B cell (primary cell): ENCODE measurements at regions not wholly inside any gene's neighbourhood (a gene's known extent, or its start where the extent isn't known, plus 50 kb on each side); places are given as distances from the start of the nearest gene placed in this dataset.

Experiments
- ATAC-seq: fragments of 200-7000 bp; cut with Tn5 transposase; one replicate; pipeline ENCODE4 v1.10.0; 2021; ENCODE audit warnings: low read depth, mild to moderate bottlenecking, moderate number of reproducible peaks, moderate library complexity
- CTCF ChIA-PET: fragments of 350-600 bp; sonication (Branson Sonifier 250); formaldehyde crosslinking; loops from one replicate; lab custom pipeline; 2021; ENCODE audit warnings: antibody characterized with exemption, inconsistent platforms; lab: Charles Lee
- POLR2A ChIA-PET: fragments of 350-600 bp; sonication (Branson Sonifier 250); formaldehyde crosslinking; loops from one replicate; lab custom pipeline; 2021; ENCODE audit warnings: antibody characterized with exemption; lab: Charles Lee
- DNase-seq: peaks from one replicate; pipeline ENCODE4 v3.0.0; 2013
- H2AFZ ChIP-seq: 2 replicates; pipeline ENCODE4 v1.6.1; 2012; ENCODE audit warnings: mild to moderate bottlenecking, low read depth, low read length; ENCODE audit not compliant: insufficient read depth, poor library complexity, severe bottlenecking
- H3K27ac ChIP-seq, 2 donors: 1 replicate in 1 of 2; 2 replicates in 1 of 2; pipeline ENCODE4 v1.5.1; 2012 to 2013; ENCODE audit warnings: low read length in 2 of 2, mild to moderate bottlenecking in 2 of 2, moderate library complexity in 1 of 2
- H3K27me3 ChIP-seq, 4 experiments: fragments of 200-600 bp in 1 of 4; sonication (generic) in 1 of 4; replicated peaks in 1 of 4; 1 replicate in 2 of 4; 2 replicates in 2 of 4; pipeline versions ENCODE4 v1.6.1 to v1.7.0; 2013 to 2016; ENCODE audit warnings: low read length in 3 of 4, mild to moderate bottlenecking in 2 of 4, mixed read lengths in 1 of 4, moderate library complexity in 1 of 4; ENCODE audit not compliant: insufficient read depth in 4 of 4, control insufficient read depth in 3 of 4; ENCODE audit errors: control extremely low read depth in 1 of 4
- H3K36me3 ChIP-seq, 2 experiments: replicated peaks in 1 of 2; 1 replicate in 1 of 2; 2 replicates in 1 of 2; pipeline versions ENCODE4 v1.6.1 to v1.7.1; 2013; ENCODE audit warnings: low read length in 1 of 2; ENCODE audit not compliant: insufficient read depth in 2 of 2, control insufficient read depth in 1 of 2; ENCODE audit errors: control extremely low read depth in 1 of 2, extremely low read depth in 1 of 2
- H3K4me1 ChIP-seq, 2 donors: fragments of 200-600 bp in 1 of 2; sonication (generic) in 1 of 2; 1 replicate in 1 of 2; 2 replicates in 1 of 2; pipeline versions ENCODE4 v1.5.1 to v1.6.1; 2013 to 2017; ENCODE audit warnings: low read length in 2 of 2; ENCODE audit not compliant: control insufficient read depth in 2 of 2, insufficient read depth in 2 of 2
- H3K4me2 ChIP-seq: replicated peaks from 2 replicates; pipeline ENCODE3; 2012; ENCODE audit warnings: mild to moderate bottlenecking, low read depth, low read length; ENCODE audit not compliant: poor library complexity, severe bottlenecking
- H3K4me3 ChIP-seq, 5 experiments: fragments of 200-600 bp in 1 of 5; sonication (generic) in 1 of 5; 1 replicate in 3 of 5; 2 replicates in 2 of 5; pipeline versions ENCODE4 v1.5.1 to v1.7.0; 2011 to 2016; ENCODE audit warnings: low read length in 4 of 5, mild to moderate bottlenecking in 4 of 5, low read depth in 2 of 5, control low read depth in 1 of 5, moderate library complexity in 1 of 5; ENCODE audit not compliant: insufficient read depth in 1 of 5; ENCODE audit errors: control extremely low read depth in 1 of 5, extremely low read depth in 1 of 5
- H3K79me2 ChIP-seq: fragments of 200-600 bp; sonication (generic); one replicate; pipeline ENCODE4 v1.6.0; 2016; ENCODE audit warnings: low read length; ENCODE audit not compliant: control insufficient read depth, insufficient read depth
- H3K9ac ChIP-seq: fragments of 200-600 bp; sonication (generic); 2 replicates; pipeline ENCODE4 v1.6.1; 2017; ENCODE audit warnings: mild to moderate bottlenecking, low read length, moderate library complexity
- H3K9me3 ChIP-seq, 3 donors: one replicate each; pipeline versions ENCODE4 v1.6.1 to v1.7.1; 2013; ENCODE audit warnings: low read length in 2 of 3; ENCODE audit not compliant: control insufficient read depth in 2 of 3, insufficient read depth in 1 of 3; ENCODE audit errors: control extremely low read depth in 1 of 3
- H4K20me1 ChIP-seq: 2 replicates; pipeline ENCODE4 v1.6.0; 2012; ENCODE audit warnings: mild to moderate bottlenecking, low read length; ENCODE audit not compliant: insufficient read depth, control insufficient read depth, poor library complexity, severe bottlenecking
- H3K27ac Mint-ChIP-seq: one replicate; pipeline ENCODE4 v1.8.0; 2021; ENCODE audit warnings: mixed read lengths
- H3K27me3 Mint-ChIP-seq: one replicate; pipeline ENCODE4 v1.8.0; 2021; ENCODE audit warnings: mixed read lengths
- H3K4me1 Mint-ChIP-seq: one replicate; pipeline ENCODE4 v1.8.0; 2021; ENCODE audit warnings: mixed read lengths
- H3K4me3 Mint-ChIP-seq: one replicate; pipeline ENCODE4 v1.8.0; 2021; ENCODE audit warnings: mixed read lengths
- H3K9me3 Mint-ChIP-seq: one replicate; pipeline ENCODE4 v1.8.0; 2022; ENCODE audit warnings: mixed read lengths; ENCODE audit not compliant: insufficient read depth
- EZH2 ChIP-seq: IDR thresholded peaks from 2 replicates; pipeline ENCODE4 v1.6.1; 2012; ENCODE audit warnings: borderline replicate concordance, low read depth, mild to moderate bottlenecking, moderate library complexity, low read length; ENCODE audit not compliant: insufficient read depth, poor library complexity, severe bottlenecking
- WGBS: methylation state at CpG from one replicate; pipeline ENCODE4 v1.1.5; 2013; ENCODE audit warnings: missing lambda C conversion rate; ENCODE audit not compliant: insufficient coverage; 5-methylcytosine and 5-hydroxymethylcytosine counted together
- intact Hi-C: fragments of 100-400 bp; cut with micrococcal nuclease; formaldehyde crosslinking; loops from one replicate; pipeline ENCODE4 v1.10.0; 2022
- TF ChIP-seq, protein P1 (sequence below): fragments of 200-600 bp; IDR thresholded peaks from one replicate; pipeline ENCODE4 v1.8.0; 2022; ENCODE audit warnings: antibody characterized with exemption, mild to moderate bottlenecking

GRCh38 chr12:132393991-132394949 lies 64.9 kb upstream of the GALNT9 start:
- Mint-ChIP-seq H3K27me3 (peaks cover 12% of the 10 kb centered on the region), H3K4me1 (no peaks in the 10 kb centered on the region), H3K9me3 (no peaks in the 10 kb centered on the region), H3K4me3 (no peak overlapping the region), H3K27ac (no peak overlapping the region)
- peaks cover 0 to 3% (median 0%) of the 10 kb centered on the region in 3 donors for H3K9me3 ChIP-seq
- DNase-seq (no peak), ATAC-seq (no peak)
- H3K27ac ChIP-seq, result no peak overlapping the region
- H3K9ac ChIP-seq, result no peak overlapping the region
- peaks cover 0 to 24% (median 4%) of the 10 kb centered on the region in 4 experiments for H3K27me3 ChIP-seq
- WGBS, result 61% methylated on average over 33 of the region's 36 CpGs
- no peak for TF ChIP-seq EZH2
- TF ChIP-seq, protein P1, sequence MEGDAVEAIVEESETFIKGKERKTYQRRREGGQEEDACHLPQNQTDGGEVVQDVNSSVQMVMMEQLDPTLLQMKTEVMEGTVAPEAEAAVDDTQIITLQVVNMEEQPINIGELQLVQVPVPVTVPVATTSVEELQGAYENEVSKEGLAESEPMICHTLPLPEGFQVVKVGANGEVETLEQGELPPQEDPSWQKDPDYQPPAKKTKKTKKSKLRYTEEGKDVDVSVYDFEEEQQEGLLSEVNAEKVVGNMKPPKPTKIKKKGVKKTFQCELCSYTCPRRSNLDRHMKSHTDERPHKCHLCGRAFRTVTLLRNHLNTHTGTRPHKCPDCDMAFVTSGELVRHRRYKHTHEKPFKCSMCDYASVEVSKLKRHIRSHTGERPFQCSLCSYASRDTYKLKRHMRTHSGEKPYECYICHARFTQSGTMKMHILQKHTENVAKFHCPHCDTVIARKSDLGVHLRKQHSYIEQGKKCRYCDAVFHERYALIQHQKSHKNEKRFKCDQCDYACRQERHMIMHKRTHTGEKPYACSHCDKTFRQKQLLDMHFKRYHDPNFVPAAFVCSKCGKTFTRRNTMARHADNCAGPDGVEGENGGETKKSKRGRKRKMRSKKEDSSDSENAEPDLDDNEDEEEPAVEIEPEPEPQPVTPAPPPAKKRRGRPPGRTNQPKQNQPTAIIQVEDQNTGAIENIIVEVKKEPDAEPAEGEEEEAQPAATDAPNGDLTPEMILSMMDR, result no peak
- no peak overlapping the region for H3K4me3 ChIP-seq
- H3K4me1 ChIP-seq, result no peaks in the 10 kb centered on the region
- H3K79me2 ChIP-seq, result no peaks in the 10 kb centered on the region
- no peaks in the 10 kb centered on the region for H3K36me3 ChIP-seq
- POLR2A ChIA-PET, result no interaction called here
- no peaks in the 10 kb centered on the region for H4K20me1 ChIP-seq
- no peak overlapping the region for H3K4me2 ChIP-seq
- intact Hi-C loops, result no loop called here
- CTCF ChIA-PET, result no interaction called here
- no peak overlapping the region for H2AFZ ChIP-seq

DNA sequence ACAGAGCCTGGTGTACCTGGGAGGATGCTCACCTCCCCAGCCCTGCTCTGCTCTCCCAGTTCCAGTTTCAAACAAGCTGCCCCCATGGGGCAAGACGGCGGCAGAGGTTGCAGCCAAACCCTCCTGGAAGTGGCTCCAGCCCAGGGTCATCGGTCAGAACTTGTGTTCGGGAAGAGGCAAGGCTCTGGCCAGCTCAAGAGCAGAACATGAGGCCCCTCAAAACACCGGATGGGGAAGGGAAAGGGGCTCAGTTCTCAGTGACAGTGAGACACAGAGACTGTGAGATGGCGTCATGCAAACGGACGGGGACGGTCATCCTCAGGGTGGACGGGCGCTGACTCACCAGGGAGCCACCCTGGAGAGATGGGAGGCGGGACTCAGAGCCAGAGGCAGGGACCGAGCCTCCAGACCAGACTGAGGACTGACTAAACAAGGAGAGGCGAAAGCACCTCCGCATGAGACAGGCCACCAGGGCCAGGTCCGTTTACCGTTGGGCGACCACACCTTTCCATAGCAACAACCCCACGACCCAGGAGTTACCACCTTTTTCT lies 63.9 kb upstream of the GALNT9 start:
- H3K4me1 Mint-ChIP-seq, result no peaks in the 10 kb centered on the region
- H3K9ac ChIP-seq, result no peak overlapping the region
- no peak overlapping the region for H2AFZ ChIP-seq
- peaks cover 12% of the 10 kb centered on the region for H3K27me3 Mint-ChIP-seq
- no peak overlapping the region for H3K27ac Mint-ChIP-seq
- ChIA-PET POLR2A (no interaction called here), CTCF (no interaction called here)
- intact Hi-C loops, result no loop called here
- H3K4me3 Mint-ChIP-seq, result no peak overlapping the region
- no peak for TF ChIP-seq EZH2
- TF ChIP-seq, protein P1, result no peak
- H3K36me3 ChIP-seq, result no peaks in the 10 kb centered on the region
- WGBS, result 82% methylated on average over 19 of the region's 19 CpGs
- H3K4me1 ChIP-seq, result no peaks in the 10 kb centered on the region
- H3K9me3 Mint-ChIP-seq, result no peaks in the 10 kb centered on the region
- H3K4me3 ChIP-seq, result no peak overlapping the region
- H3K9me3 ChIP-seq, result peaks cover 0 to 5% (median 0%) of the 10 kb centered on the region in 3 donors
- no peak overlapping the region for H3K27ac ChIP-seq
- ATAC-seq (no peak), DNase-seq (no peak)
- H3K4me2 ChIP-seq, result no peak overlapping the region
- no peaks in the 10 kb centered on the region for H4K20me1 ChIP-seq
- H3K79me2 ChIP-seq, result no peaks in the 10 kb centered on the region
- peaks cover 0 to 14% (median 3%) of the 10 kb centered on the region in 4 experiments for H3K27me3 ChIP-seq
